ENCODE measurements at regions not wholly inside any gene's neighbourhood (a gene's known extent, or its start where the extent isn't known, plus 50 kb on each side); places are given as distances from the start of the nearest gene placed in this dataset.

- TF ChIP-seq CTCF (conservative IDR thresholded peaks at IDR 0.05; ENCODE audit: low read depth, low read length) (no peak), EZH2 (IDR thresholded peaks at IDR 0.05; ENCODE audit: borderline replicate concordance, low read depth, low read length, poor library complexity, severe bottlenecking) (no peak)
Measured at GRCh38 chrX:96464880-96465558, 219.6 kb upstream of the DIAPH2 start.

All from A673 (cell line).